ENCODE measurements at regions not wholly inside any gene's neighbourhood (a gene's known extent, or its start where the extent isn't known, plus 50 kb on each side); places are given as distances from the start of the nearest gene placed in this dataset.

GRCh38 chr12:23084236-23084995 is 459.4 kb downstream of the ETNK1 start:
- ATAC-seq: no peak
- 71 to 73% methylated on average over 5 of the region's 5 CpGs for WGBS, 2 donors
- Histone ChIP-seq H3K4me1 (no peaks in the 10 kb centered on the region), H3K36me3 (replicated peaks in 1 of 2; ENCODE audit: insufficient read depth in 1 of 2, low read depth in 2 of 2) (no peaks in the 10 kb centered on the region), H3K4me3 (no peak overlapping the region), H3K9me3 (no peaks in the 10 kb centered on the region), H3K27me3 (no peaks in the 10 kb centered on the region), H3K27ac (no peak overlapping the region)
- intact Hi-C loops (cut with DNase I): no loop called here
- TF ChIP-seq POLR2A (IDR thresholded peaks at IDR 0.05): no peak
- TF ChIP-seq, protein P1, sequence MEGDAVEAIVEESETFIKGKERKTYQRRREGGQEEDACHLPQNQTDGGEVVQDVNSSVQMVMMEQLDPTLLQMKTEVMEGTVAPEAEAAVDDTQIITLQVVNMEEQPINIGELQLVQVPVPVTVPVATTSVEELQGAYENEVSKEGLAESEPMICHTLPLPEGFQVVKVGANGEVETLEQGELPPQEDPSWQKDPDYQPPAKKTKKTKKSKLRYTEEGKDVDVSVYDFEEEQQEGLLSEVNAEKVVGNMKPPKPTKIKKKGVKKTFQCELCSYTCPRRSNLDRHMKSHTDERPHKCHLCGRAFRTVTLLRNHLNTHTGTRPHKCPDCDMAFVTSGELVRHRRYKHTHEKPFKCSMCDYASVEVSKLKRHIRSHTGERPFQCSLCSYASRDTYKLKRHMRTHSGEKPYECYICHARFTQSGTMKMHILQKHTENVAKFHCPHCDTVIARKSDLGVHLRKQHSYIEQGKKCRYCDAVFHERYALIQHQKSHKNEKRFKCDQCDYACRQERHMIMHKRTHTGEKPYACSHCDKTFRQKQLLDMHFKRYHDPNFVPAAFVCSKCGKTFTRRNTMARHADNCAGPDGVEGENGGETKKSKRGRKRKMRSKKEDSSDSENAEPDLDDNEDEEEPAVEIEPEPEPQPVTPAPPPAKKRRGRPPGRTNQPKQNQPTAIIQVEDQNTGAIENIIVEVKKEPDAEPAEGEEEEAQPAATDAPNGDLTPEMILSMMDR (IDR thresholded peaks at IDR 0.05): no peak
- DNase-seq: peak in 2 of 4 donors; percentile 5 to 51

GRCh38 chr12:23088594-23088993 is 463.6 kb downstream of the ETNK1 start:
- no peak for TF ChIP-seq POLR2A (IDR thresholded peaks at IDR 0.05)
- TF ChIP-seq, protein P1 (IDR thresholded peaks at IDR 0.05): no peak
- intact Hi-C loops (cut with DNase I): no loop called here
- Histone ChIP-seq H3K36me3 (replicated peaks in 1 of 2; ENCODE audit: insufficient read depth in 1 of 2, low read depth in 2 of 2) (no peaks in the 10 kb centered on the region), H3K27ac (no peak overlapping the region), H3K27me3 (no peaks in the 10 kb centered on the region), H3K9me3 (no peaks in the 10 kb centered on the region), H3K4me3 (no peak overlapping the region), H3K4me1 (no peaks in the 10 kb centered on the region)
- ATAC-seq: no peak
- WGBS, 2 donors: 51 to 53% methylated on average over 1 of the region's 1 CpG
- DNase-seq: no peak

DNA sequence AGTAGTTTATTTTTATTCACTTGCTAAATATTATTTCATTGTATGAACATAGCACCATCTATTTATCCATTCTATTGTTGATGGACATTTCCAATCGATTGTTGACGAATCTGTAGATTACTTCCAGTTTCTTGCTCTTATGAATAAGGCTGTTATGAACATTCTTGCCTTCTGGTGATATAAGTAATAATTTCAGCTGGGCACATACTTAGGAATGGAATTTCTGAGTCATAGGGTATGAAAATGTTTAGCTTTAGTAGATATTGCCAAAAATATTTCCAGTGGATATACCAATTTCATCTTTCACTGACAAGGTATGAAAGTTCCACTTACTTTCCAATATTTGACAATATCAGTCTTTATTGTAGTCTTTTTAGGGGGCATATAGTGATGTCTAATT is 468.5 kb downstream of the ETNK1 start:
- 47 to 61% methylated on average over 2 of the region's 2 CpGs for WGBS, 2 donors
- Histone ChIP-seq H3K4me3 (no peak overlapping the region), H3K27me3 (no peaks in the 10 kb centered on the region), H3K36me3 (replicated peaks in 1 of 2; ENCODE audit: insufficient read depth in 1 of 2, low read depth in 2 of 2) (no peaks in the 10 kb centered on the region), H3K9me3 (no peaks in the 10 kb centered on the region), H3K4me1 (no peaks in the 10 kb centered on the region), H3K27ac (no peak overlapping the region)
- DNase-seq (no peak), ATAC-seq (no peak)
- TF ChIP-seq POLR2A (IDR thresholded peaks at IDR 0.05): no peak
- TF ChIP-seq, protein P1 (IDR thresholded peaks at IDR 0.05): no peak
- intact Hi-C loops (cut with DNase I): no loop called here

DNA sequence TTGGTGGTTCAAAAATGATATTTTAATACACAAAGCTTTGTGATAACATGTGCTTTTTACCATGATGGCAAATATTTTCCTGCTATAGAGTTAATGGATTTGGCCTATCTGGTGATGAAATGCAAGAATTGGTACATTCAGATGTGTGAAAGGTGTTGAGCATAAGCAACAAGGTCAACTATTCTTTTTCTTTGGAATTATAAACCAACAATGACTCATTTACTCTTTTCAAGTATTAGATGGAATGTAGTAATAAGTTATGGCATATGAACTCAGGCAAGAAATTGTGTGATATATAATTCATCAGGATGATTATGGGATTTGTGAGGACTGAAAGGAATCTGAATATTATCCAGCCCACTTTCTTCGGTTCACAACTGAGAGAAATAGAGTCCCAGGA is 471.4 kb downstream of the ETNK1 start:
- DNase-seq: no peak
- Histone ChIP-seq H3K4me1 (no peaks in the 10 kb centered on the region), H3K9me3 (no peaks in the 10 kb centered on the region), H3K4me3 (no peak overlapping the region), H3K36me3 (replicated peaks in 1 of 2; ENCODE audit: insufficient read depth in 1 of 2, low read depth in 2 of 2) (no peaks in the 10 kb centered on the region), H3K27ac (no peak overlapping the region), H3K27me3 (no peaks in the 10 kb centered on the region)
- intact Hi-C loops (cut with DNase I): no loop called here
- ATAC-seq: no peak
- TF ChIP-seq, protein P1 (IDR thresholded peaks at IDR 0.05): no peak
- TF ChIP-seq POLR2A (IDR thresholded peaks at IDR 0.05): no peak
- 73 to 84% methylated on average over 1 of the region's 1 CpG for WGBS, 2 donors

- Histone ChIP-seq H3K27me3 (no peaks in the 10 kb centered on the region), H3K36me3 (replicated peaks in 1 of 2; ENCODE audit: insufficient read depth in 1 of 2, low read depth in 2 of 2) (no peaks in the 10 kb centered on the region), H3K9me3 (no peaks in the 10 kb centered on the region), H3K27ac (no peak overlapping the region), H3K4me3 (no peak overlapping the region), H3K4me1 (no peaks in the 10 kb centered on the region)
- no peak for TF ChIP-seq POLR2A (IDR thresholded peaks at IDR 0.05)
- TF ChIP-seq, protein P1 (IDR thresholded peaks at IDR 0.05): no peak
- ATAC-seq (no peak), DNase-seq (no peak)
- WGBS, 2 donors: 69 to 80% methylated on average over 5 of the region's 5 CpGs
- intact Hi-C loops (cut with DNase I): no loop called here
Measured at GRCh38 chr12:23098110-23098509, 473.1 kb downstream of the ETNK1 start.
